HL-60 (cell line): ENCODE measurements at regions not wholly inside any gene's neighbourhood (a gene's known extent, or its start where the extent isn't known, plus 50 kb on each side); places are given as distances from the start of the nearest gene placed in this dataset.

Experiments used
- DNase-seq, 2 experiments: peaks; one replicate each; pipeline ENCODE4 v3.0.0-alpha.2; 2010 to 2020; ENCODE audit warnings: low read depth in 1 of 2, low spot score in 1 of 2
- H3K27ac ChIP-seq: fragments of 250-450 bp; sonication (Bioruptor Pico); replicated peaks from 2 replicates; pipeline ENCODE4 v1.5.1; 2020; ENCODE audit warnings: mild to moderate bottlenecking, moderate library complexity
- H3K27me3 ChIP-seq: fragments of 250-450 bp; sonication (Bioruptor Pico); 2 replicates; pipeline ENCODE4 v1.5.1; 2021; ENCODE audit warnings: mild to moderate bottlenecking, moderate library complexity; ENCODE audit not compliant: insufficient read depth, poor library complexity, severe bottlenecking
- H3K4me3 ChIP-seq: replicated peaks from 2 replicates; pipeline ENCODE4 v1.5.1; 2011; ENCODE audit warnings: mild to moderate bottlenecking, control low read depth, low read length; ENCODE audit not compliant: insufficient read depth
- GABPA ChIP-seq: IDR thresholded peaks from 2 replicates; pipeline ENCODE4 v1.6.1; 2012; ENCODE audit warnings: low read depth
- POLR2AphosphoS5 ChIP-seq: IDR thresholded peaks from 2 replicates; pipeline ENCODE4 v1.6.1; 2012; ENCODE audit warnings: low read depth
- SPI1 ChIP-seq: IDR thresholded peaks from 2 replicates; pipeline ENCODE4 v1.6.1; 2012; ENCODE audit warnings: low read depth, mild to moderate bottlenecking, borderline replicate concordance
- TF ChIP-seq, protein P1 (sequence below): IDR thresholded peaks from one replicate; pipeline ENCODE4 v1.5.1; 2011; ENCODE audit warnings: low read length, control low read depth, inconsistent platforms; ENCODE audit not compliant: insufficient read depth
- TF ChIP-seq, protein P2 (sequence below): IDR thresholded peaks from 2 replicates; pipeline ENCODE4 v1.6.1; 2012; ENCODE audit warnings: low read depth; ENCODE audit not compliant: insufficient replicate concordance

DNA sequence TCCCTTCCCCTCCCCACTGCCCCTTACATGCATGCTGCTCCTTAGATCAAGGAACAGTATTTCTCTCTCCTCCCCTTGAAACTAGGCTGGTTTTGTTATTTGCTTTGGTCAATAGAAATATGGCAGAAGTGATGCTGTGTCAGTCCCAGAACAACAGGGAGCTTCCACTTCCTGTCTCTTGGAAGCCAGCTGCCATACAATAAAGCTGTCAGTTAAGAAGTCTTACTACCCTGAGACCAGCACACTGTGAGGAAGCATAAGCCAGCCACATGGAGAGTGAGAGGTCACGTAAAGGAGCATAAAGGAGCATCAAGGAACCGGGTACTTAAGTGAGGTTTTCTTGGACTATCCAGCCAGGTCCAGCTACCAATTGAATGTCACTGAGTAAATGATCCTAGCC is 126.6 kb downstream of the NOL4 start:
- Histone ChIP-seq H3K27ac (no peak overlapping the region), H3K4me3 (no peak overlapping the region), H3K27me3 (no peaks in the 10 kb centered on the region)
- DNase-seq = no peak
- TF ChIP-seq SPI1 (no peak), GABPA (no peak), POLR2AphosphoS5 (no peak)
- TF ChIP-seq, protein P1, sequence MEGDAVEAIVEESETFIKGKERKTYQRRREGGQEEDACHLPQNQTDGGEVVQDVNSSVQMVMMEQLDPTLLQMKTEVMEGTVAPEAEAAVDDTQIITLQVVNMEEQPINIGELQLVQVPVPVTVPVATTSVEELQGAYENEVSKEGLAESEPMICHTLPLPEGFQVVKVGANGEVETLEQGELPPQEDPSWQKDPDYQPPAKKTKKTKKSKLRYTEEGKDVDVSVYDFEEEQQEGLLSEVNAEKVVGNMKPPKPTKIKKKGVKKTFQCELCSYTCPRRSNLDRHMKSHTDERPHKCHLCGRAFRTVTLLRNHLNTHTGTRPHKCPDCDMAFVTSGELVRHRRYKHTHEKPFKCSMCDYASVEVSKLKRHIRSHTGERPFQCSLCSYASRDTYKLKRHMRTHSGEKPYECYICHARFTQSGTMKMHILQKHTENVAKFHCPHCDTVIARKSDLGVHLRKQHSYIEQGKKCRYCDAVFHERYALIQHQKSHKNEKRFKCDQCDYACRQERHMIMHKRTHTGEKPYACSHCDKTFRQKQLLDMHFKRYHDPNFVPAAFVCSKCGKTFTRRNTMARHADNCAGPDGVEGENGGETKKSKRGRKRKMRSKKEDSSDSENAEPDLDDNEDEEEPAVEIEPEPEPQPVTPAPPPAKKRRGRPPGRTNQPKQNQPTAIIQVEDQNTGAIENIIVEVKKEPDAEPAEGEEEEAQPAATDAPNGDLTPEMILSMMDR = no peak
- TF ChIP-seq, protein P2, sequence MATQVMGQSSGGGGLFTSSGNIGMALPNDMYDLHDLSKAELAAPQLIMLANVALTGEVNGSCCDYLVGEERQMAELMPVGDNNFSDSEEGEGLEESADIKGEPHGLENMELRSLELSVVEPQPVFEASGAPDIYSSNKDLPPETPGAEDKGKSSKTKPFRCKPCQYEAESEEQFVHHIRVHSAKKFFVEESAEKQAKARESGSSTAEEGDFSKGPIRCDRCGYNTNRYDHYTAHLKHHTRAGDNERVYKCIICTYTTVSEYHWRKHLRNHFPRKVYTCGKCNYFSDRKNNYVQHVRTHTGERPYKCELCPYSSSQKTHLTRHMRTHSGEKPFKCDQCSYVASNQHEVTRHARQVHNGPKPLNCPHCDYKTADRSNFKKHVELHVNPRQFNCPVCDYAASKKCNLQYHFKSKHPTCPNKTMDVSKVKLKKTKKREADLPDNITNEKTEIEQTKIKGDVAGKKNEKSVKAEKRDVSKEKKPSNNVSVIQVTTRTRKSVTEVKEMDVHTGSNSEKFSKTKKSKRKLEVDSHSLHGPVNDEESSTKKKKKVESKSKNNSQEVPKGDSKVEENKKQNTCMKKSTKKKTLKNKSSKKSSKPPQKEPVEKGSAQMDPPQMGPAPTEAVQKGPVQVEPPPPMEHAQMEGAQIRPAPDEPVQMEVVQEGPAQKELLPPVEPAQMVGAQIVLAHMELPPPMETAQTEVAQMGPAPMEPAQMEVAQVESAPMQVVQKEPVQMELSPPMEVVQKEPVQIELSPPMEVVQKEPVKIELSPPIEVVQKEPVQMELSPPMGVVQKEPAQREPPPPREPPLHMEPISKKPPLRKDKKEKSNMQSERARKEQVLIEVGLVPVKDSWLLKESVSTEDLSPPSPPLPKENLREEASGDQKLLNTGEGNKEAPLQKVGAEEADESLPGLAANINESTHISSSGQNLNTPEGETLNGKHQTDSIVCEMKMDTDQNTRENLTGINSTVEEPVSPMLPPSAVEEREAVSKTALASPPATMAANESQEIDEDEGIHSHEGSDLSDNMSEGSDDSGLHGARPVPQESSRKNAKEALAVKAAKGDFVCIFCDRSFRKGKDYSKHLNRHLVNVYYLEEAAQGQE = no peak

DNA sequence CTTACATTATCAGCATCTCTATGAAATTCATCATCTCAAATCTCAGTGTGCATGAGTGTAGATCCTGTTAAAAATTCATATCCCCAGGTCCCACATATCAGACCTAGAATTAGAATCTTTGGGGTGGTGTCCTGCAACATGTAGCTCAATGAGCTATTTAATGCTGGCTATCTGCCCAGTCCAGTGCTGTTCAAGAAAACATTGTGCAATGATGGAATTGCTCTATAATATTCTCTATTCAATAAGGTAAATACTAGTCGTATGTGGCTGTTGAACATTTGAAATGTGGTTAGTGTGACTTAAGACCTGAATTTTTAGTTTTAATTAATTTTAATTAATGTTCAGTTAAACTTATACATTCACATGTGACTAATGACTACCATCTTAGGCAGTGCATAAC is 127.4 kb downstream of the NOL4 start:
- TF ChIP-seq POLR2AphosphoS5 (no peak), SPI1 (no peak), GABPA (no peak)
- TF ChIP-seq, protein P1 = no peak
- Histone ChIP-seq H3K27me3 (no peaks in the 10 kb centered on the region), H3K27ac (no peak overlapping the region), H3K4me3 (no peak overlapping the region)
- no peak for DNase-seq

DNA sequence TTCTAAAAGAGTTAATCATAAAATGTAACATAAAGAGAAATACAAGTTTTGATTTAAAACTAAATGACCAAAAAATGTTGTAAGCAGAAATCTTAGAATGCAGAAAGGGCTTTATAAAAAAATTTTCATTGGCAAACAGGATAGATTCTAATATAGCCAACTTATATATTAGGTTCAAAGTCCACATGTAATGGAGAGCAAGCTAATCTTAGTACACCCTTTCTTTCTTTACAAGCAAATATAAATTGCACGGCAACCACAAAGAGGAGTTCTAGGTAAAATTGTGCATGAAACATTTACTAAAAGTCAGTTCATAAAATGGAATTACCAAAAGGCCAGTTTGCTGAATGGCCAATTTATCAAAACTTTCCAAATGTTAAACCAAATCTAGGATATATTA is 130.6 kb downstream of the NOL4 start:
- no peak for DNase-seq
- Histone ChIP-seq H3K27ac (no peak overlapping the region), H3K27me3 (no peaks in the 10 kb centered on the region), H3K4me3 (no peak overlapping the region)
- TF ChIP-seq, protein P1 = no peak
- TF ChIP-seq GABPA (no peak), SPI1 (no peak), POLR2AphosphoS5 (no peak)
- TF ChIP-seq, protein P2 = no peak

DNA sequence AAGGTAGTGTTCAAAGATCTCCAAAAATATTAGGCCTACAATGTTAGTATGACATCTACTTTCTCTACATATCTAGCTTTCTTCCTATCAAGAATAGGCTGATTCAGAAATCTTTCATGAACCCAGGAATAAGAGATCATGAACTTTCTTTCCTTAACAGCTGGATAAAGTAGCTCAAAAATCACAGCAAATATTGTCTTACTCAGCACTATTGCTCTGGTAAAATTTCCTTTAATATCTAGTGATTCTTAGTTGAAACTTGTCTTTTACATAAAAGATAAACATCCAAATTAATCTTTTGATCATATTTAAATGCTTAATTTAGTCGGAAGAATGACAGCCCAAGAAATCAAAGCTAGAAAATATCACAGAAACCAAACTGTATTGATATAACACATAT is 131.9 kb downstream of the NOL4 start:
- no peak for DNase-seq
- Histone ChIP-seq H3K27me3 (no peaks in the 10 kb centered on the region), H3K27ac (no peak overlapping the region), H3K4me3 (no peak overlapping the region)
- TF ChIP-seq, protein P1 = no peak
- TF ChIP-seq, protein P2 = no peak
- TF ChIP-seq POLR2AphosphoS5 = no peak
- TF ChIP-seq GABPA = no peak
- no peak for TF ChIP-seq SPI1
